Esophagus squamous epithelium (tissue), 5 donors: ENCODE measurements at regions not wholly inside any gene's neighbourhood (a gene's known extent, or its start where the extent isn't known, plus 50 kb on each side); places are given as distances from the start of the nearest gene placed in this dataset.
"Not testable (repeated sequence)": the region's sequence is repeated elsewhere in the genome, so short reads cannot be mapped to it uniquely, and the experiment has no call there.

Experiments used
- DNase-seq: peaks from one replicate; lab custom pipeline; 2025; lab: John Stamatoyannopoulos, UW
- H3K27ac ChIP-seq, 4 donors: fragments of 200-600 bp; sonication (generic); one replicate each; pipeline ENCODE4 v1.5.1; 2016 to 2019; ENCODE audit warnings: mild to moderate bottlenecking in 1 of 4
- H3K27me3 ChIP-seq, 4 donors: fragments of 200-600 bp; sonication (generic); 1 replicate in 3 of 4; 2 replicates in 1 of 4; pipeline versions ENCODE4 v1.5.1 to v1.6.0; 2017 to 2021; ENCODE audit warnings: antibody characterized with exemption in 1 of 4
- H3K36me3 ChIP-seq, 3 donors: fragments of 200-600 bp; sonication (generic); one replicate each; pipeline ENCODE4 v1.5.1; 2016 to 2019
- H3K4me1 ChIP-seq, 3 donors: fragments of 200-600 bp; sonication (generic); one replicate each; pipeline ENCODE4 v1.5.1; 2017 to 2019
- H3K4me3 ChIP-seq, 4 donors: fragments of 200-600 bp; sonication (generic); 1 replicate in 3 of 4; 2 replicates in 1 of 4; pipeline ENCODE4 v1.5.1; 2016 to 2019; ENCODE audit warnings: mild to moderate bottlenecking in 2 of 4, moderate library complexity in 1 of 4
- H3K9me3 ChIP-seq, 3 donors: fragments of 200-600 bp; sonication (generic); one replicate each; pipeline ENCODE4 v1.5.1; 2016 to 2019
- POLR2A ChIP-seq, 4 donors: fragments of 450-650 bp; IDR thresholded peaks; one replicate each; pipeline ENCODE4 v1.6.1; 2017; ENCODE audit warnings: antibody characterized with exemption in 4 of 4, mild to moderate bottlenecking in 4 of 4, moderate library complexity in 3 of 4
- WGBS, 2 donors: methylation state at CpG; one replicate each; pipeline ENCODE4 v1.1.5; 2018; 5-methylcytosine and 5-hydroxymethylcytosine counted together
- intact Hi-C: fragments of 100-400 bp; cut with DNase I; formaldehyde crosslinking; loops from one replicate; pipeline ENCODE4 v1.15.0; 2022
- TF ChIP-seq, protein P1 (sequence below), 6 experiments: fragments of 450-650 bp in 4 of 6; fragments of 200-600 bp in 2 of 6; sonication (generic) in 2 of 6; IDR thresholded peaks; one replicate each; pipeline ENCODE4 v1.5.1; 2016 to 2019; ENCODE audit warnings: antibody characterized with exemption in 6 of 6, mild to moderate bottlenecking in 4 of 6, moderate library complexity in 4 of 6
- donor health status: DM: yes; HTN: yes; CAD: no.

DNA sequence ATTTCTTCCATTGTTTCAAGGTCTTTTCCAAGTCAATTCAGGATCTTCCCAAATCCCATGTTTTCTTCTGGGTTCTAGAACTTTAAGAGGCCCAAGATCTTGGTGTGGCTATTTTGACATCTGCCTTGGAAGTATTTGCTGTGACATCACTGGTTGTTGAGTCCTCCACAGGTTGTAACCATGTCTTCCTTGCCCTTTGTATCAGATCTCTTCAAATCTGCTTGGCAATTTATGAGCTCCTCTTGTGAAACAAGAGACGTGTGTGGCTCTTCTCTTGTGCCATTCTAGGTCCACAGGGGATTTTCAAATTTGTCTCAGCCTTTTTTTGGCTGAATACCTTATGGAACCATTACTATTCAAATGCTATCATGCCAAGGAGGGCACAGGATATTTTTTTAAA lies 60.3 kb upstream of the KCNK2 start:
- WGBS, 2 donors: 68 to 70% methylated on average over 1 of the region's 1 CpG
- TF ChIP-seq POLR2A (IDR thresholded peaks at IDR 0.05): no peak
- TF ChIP-seq, protein P1, sequence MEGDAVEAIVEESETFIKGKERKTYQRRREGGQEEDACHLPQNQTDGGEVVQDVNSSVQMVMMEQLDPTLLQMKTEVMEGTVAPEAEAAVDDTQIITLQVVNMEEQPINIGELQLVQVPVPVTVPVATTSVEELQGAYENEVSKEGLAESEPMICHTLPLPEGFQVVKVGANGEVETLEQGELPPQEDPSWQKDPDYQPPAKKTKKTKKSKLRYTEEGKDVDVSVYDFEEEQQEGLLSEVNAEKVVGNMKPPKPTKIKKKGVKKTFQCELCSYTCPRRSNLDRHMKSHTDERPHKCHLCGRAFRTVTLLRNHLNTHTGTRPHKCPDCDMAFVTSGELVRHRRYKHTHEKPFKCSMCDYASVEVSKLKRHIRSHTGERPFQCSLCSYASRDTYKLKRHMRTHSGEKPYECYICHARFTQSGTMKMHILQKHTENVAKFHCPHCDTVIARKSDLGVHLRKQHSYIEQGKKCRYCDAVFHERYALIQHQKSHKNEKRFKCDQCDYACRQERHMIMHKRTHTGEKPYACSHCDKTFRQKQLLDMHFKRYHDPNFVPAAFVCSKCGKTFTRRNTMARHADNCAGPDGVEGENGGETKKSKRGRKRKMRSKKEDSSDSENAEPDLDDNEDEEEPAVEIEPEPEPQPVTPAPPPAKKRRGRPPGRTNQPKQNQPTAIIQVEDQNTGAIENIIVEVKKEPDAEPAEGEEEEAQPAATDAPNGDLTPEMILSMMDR (IDR thresholded peaks at IDR 0.05): no peak
- Histone ChIP-seq H3K4me3 (no peak overlapping the region), H3K36me3 (no peaks in the 10 kb centered on the region), H3K27me3 (no peaks in the 10 kb centered on the region), H3K4me1 (peaks cover 0 to 16% (median 0%) of the 10 kb centered on the region in 3 donors), H3K9me3 (no peaks in the 10 kb centered on the region), H3K27ac (peak overlapping the region in 2 of 4 donors; percentile 12 to 51)
- no peak for DNase-seq
- intact Hi-C loops: no loop called here

DNA sequence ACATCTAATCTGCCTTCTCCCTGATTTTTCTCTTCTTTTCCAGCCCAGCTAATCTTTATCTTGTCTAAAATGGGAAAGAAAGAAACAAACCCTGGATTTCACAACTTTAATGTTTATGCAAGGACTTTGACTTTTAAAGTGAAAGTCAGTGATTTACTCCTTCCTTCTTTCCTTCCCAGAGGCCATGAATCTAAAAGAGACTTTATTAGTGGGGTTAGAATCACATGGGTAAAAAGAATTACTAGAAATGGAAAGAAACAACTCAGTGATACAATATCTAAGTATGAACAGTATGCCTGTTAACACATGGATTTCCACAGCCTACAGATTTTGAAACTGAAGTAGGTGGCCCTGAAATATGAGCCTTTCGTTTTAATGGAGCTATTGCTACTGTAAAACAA lies 59.8 kb upstream of the KCNK2 start:
- 6 to 17% methylated on average over 1 of the region's 1 CpG for WGBS, 2 donors
- TF ChIP-seq, protein P1 (IDR thresholded peaks at IDR 0.05): no peak
- no peak for TF ChIP-seq POLR2A (IDR thresholded peaks at IDR 0.05)
- H3K4me1 ChIP-seq: peaks cover 0 to 16% (median 0%) of the 10 kb centered on the region in 3 donors
- DNase-seq: no peak
- no peak overlapping the region for H3K4me3 ChIP-seq
- no peaks in the 10 kb centered on the region for H3K9me3 ChIP-seq
- H3K36me3 ChIP-seq: no peaks in the 10 kb centered on the region
- H3K27ac ChIP-seq: peak overlapping the region in 1 of 4 donors; percentile 51
- intact Hi-C loops: no loop called here
- H3K27me3 ChIP-seq: no peaks in the 10 kb centered on the region

DNA sequence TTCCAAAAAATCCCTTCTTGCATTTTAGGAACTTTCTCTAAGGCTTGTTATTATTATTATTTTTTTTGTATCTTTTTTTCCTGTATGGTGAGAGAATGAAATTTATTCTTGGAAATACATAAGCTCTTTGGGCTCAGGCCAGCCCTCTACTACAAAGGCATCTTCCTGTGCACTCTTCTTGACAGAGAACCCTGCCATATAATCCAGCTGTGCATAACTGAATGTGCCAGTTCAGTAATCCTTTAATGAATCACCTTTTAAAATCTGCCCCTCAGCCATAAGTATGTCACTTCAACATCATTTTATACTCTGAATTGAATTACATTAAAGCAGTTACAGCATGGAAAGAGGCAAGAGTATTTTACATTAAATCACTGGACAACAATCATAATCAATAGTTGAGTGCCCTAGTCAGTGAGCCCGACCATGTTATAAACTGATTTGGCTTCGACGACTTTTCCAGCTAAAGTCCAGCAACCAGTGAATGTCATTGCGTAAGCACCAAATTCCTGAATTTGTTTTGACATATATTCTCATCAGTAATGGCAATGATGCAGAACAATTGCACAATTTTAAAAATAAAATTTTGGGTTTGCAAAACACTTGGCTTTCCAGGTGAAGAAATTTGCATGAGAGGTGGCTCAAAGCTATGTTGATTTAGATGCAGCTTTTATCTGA lies 59.2 kb upstream of the KCNK2 start:
- no peak for DNase-seq
- intact Hi-C loops: no loop called here
- Histone ChIP-seq H3K4me1 (peaks cover 0 to 16% (median 0%) of the 10 kb centered on the region in 3 donors), H3K4me3 (no peak overlapping the region), H3K27ac (peak overlapping the region in 1 of 4 donors; percentile 51), H3K9me3 (no peaks in the 10 kb centered on the region), H3K27me3 (no peaks in the 10 kb centered on the region), H3K36me3 (no peaks in the 10 kb centered on the region)
- TF ChIP-seq POLR2A (IDR thresholded peaks at IDR 0.05): no peak
- TF ChIP-seq, protein P1 (IDR thresholded peaks at IDR 0.05): no peak
- WGBS, 2 donors: 44 to 46% methylated on average over 4 of the region's 4 CpGs

DNA sequence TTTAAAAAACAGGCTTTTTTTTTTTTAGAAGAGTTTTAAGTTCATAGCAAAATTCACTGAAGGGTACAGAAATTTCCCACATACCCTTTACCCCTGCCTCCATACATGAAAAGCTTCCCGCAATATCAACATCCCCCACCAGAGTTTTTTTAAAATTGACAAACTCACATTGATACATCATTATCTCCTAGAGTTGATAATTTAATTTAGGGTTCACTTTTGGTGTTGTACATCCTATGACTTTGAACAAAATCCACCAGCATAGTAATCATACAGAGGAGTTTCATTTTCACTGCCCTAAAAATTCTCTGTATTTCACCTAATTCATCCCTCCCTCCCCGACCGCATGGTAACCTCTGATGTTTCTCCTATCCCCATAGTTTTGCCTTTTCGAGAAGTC lies 53.6 kb upstream of the KCNK2 start:
- H3K4me1 ChIP-seq: peaks cover 0 to 1% (median 0%) of the 10 kb centered on the region in 3 donors
- intact Hi-C loops: no loop called here
- WGBS, 2 donors: 91% methylated on average over 4 of the region's 4 CpGs
- TF ChIP-seq POLR2A (IDR thresholded peaks at IDR 0.05): no peak
- TF ChIP-seq, protein P1 (IDR thresholded peaks at IDR 0.05): no peak
- no peaks in the 10 kb centered on the region for H3K27me3 ChIP-seq
- H3K9me3 ChIP-seq: no peaks in the 10 kb centered on the region
- H3K27ac ChIP-seq: no peak overlapping the region
- H3K36me3 ChIP-seq: no peaks in the 10 kb centered on the region
- H3K4me3 ChIP-seq: no peak overlapping the region
- DNase-seq: no peak

DNA sequence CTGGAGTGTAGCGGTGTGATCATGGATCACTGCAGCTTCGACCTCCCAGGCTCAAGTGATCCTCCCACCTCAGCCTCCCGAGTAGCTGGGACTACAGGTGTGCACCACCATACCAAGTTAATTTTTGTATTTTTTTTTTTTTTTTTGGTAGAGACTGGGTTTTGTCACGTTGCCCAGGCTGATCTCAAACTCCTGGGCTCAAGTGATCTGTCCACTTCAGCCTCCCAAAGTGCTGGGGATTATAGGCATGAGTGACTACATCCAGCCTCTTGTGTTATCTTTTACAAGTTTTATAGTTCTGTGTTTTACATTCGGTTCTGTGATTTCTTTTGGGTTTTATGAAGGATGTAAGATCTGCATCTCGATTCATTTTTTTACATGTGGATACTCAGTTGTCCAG lies 52.0 kb upstream of the KCNK2 start:
- H3K36me3 ChIP-seq, DNase-seq, H3K27ac ChIP-seq, H3K4me1 ChIP-seq, H3K4me3 ChIP-seq, H3K9me3 ChIP-seq, intact Hi-C loops, H3K27me3 ChIP-seq: not testable (repeated sequence)
- WGBS, 2 donors: 75 to 79% methylated on average over 6 of the region's 6 CpGs
